K562 (cell line): ENCODE measurements at regions not wholly inside any gene's neighbourhood (a gene's known extent, or its start where the extent isn't known, plus 50 kb on each side); places are given as distances from the start of the nearest gene placed in this dataset.

Experiments used
- CBX2 ChIP-seq: fragments of 200-600 bp; sonication (generic); IDR thresholded peaks from one replicate; pipeline ENCODE4 v1.6.1; 2012; ENCODE audit warnings: mild to moderate bottlenecking, low read length, inconsistent platforms; ENCODE audit not compliant: insufficient read depth, poor library complexity, severe bottlenecking
- PHF21A ChIP-seq: fragments of 450-650 bp; IDR thresholded peaks from 2 replicates; pipeline ENCODE4 v1.6.1; 2017; ENCODE audit warnings: low read depth, borderline replicate concordance
- PRPF4 ChIP-seq: fragments of 200-400 bp; formaldehyde crosslinking; IDR thresholded peaks from one replicate; pipeline ENCODE4 v1.6.1; 2017; ENCODE audit warnings: low read length, low read depth, mild to moderate bottlenecking; ENCODE audit not compliant: insufficient read depth, poor library complexity, severe bottlenecking
- YY1 ChIP-seq, 3 experiments: IDR thresholded peaks; 2 replicates each; pipeline ENCODE4 v1.6.1; 2011; ENCODE audit warnings: low read length in 2 of 3, mild to moderate bottlenecking in 2 of 3, moderate library complexity in 2 of 3, borderline replicate concordance in 1 of 3, control low read depth in 1 of 3, low read depth in 1 of 3; ENCODE audit not compliant: insufficient read depth in 3 of 3, insufficient replicate concordance in 2 of 3, control insufficient read depth in 1 of 3, insufficient read length in 1 of 3; ENCODE audit errors: extremely low read depth in 1 of 3
- ZFP1 ChIP-seq: fragments of 450-650 bp; formaldehyde crosslinking; IDR thresholded peaks from 2 replicates; pipeline ENCODE4 v1.4.0; 2020; ENCODE audit warnings: mild to moderate bottlenecking, mixed read lengths
- ZNF699 ChIP-seq: fragments of 250-450 bp; sonication (Bioruptor Pico); IDR thresholded peaks from 2 replicates; pipeline ENCODE4 v1.8.0; 2021; ENCODE audit warnings: mild to moderate bottlenecking, moderate library complexity; ENCODE audit not compliant: insufficient replicate concordance
- ZNF75A ChIP-seq: fragments of 450-650 bp; formaldehyde crosslinking; IDR thresholded peaks from 2 replicates; pipeline ENCODE4 v1.4.0; 2020; ENCODE audit warnings: mild to moderate bottlenecking
- TF ChIP-seq, protein P1 (sequence below), 3 experiments: fragments of 200-800 bp in 1 of 3; fragments of 250-450 bp in 1 of 3; fragments of 450-650 bp in 1 of 3; sonication (Bioruptor Pico) in 1 of 3; sonication (Bioruptor generic) in 1 of 3; formaldehyde crosslinking in 1 of 3; IDR thresholded peaks; 2 replicates each; pipeline versions ENCODE4 v1.6.1 to v1.8.0; 2016 to 2022; ENCODE audit warnings: mild to moderate bottlenecking in 2 of 3, missing genetic modification characterization in 2 of 3, missing compliant biosample characterization in 1 of 3, moderate library complexity in 1 of 3
- TF ChIP-seq, protein P2 (sequence below): fragments of 200-800 bp; sonication (Bioruptor generic); IDR thresholded peaks from 2 replicates; pipeline ENCODE4 v1.6.1; 2017; ENCODE audit warnings: missing genetic modification characterization, missing compliant biosample characterization
- TF ChIP-seq, protein P3 (sequence below): sonication (generic); formaldehyde crosslinking; IDR thresholded peaks from 2 replicates; pipeline ENCODE4 v1.8.0; 2022; ENCODE audit warnings: mild to moderate bottlenecking, missing genetic modification reagents, borderline replicate concordance

DNA sequence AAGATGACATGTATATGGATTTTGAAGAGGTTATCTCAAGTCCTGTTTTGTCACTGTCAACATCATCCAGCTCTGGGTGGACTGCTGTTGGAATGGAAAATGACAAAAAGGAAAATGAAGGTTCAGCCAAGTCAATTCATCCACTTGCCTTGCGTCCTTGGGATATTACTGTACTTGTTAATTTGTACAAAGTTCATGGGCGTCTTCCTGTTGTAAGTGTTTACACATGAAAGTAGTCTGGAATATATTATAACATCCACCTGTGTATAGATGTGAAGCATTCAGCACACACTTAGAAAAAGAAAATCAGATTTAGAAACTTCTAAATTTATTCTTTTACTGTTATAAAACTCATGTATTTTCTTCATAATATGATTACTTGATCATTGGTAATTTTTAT lies 67.2 kb downstream of the BLTP1 start (continued):
- TF ChIP-seq YY1 (IDR thresholded peaks at IDR 0.05; ENCODE audit: borderline replicate concordance in 1 of 3, control insufficient read depth in 1 of 3, extremely low read depth in 1 of 3, insufficient read depth in 3 of 3, insufficient read length in 1 of 3, insufficient replicate concordance in 2 of 3, low read depth in 1 of 3, low read length in 2 of 3), result no peak
- TF ChIP-seq, protein P1, sequence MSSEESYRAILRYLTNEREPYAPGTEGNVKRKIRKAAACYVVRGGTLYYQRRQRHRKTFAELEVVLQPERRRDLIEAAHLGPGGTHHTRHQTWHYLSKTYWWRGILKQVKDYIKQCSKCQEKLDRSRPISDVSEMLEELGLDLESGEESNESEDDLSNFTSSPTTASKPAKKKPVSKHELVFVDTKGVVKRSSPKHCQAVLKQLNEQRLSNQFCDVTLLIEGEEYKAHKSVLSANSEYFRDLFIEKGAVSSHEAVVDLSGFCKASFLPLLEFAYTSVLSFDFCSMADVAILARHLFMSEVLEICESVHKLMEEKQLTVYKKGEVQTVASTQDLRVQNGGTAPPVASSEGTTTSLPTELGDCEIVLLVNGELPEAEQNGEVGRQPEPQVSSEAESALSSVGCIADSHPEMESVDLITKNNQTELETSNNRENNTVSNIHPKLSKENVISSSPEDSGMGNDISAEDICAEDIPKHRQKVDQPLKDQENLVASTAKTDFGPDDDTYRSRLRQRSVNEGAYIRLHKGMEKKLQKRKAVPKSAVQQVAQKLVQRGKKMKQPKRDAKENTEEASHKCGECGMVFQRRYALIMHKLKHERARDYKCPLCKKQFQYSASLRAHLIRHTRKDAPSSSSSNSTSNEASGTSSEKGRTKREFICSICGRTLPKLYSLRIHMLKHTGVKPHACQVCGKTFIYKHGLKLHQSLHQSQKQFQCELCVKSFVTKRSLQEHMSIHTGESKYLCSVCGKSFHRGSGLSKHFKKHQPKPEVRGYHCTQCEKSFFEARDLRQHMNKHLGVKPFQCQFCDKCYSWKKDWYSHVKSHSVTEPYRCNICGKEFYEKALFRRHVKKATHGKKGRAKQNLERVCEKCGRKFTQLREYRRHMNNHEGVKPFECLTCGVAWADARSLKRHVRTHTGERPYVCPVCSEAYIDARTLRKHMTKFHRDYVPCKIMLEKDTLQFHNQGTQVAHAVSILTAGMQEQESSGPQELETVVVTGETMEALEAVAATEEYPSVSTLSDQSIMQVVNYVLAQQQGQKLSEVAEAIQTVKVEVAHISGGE (CRISPR knock-in tag; IDR thresholded peaks at IDR 0.05), result no peak
- TF ChIP-seq, protein P2, sequence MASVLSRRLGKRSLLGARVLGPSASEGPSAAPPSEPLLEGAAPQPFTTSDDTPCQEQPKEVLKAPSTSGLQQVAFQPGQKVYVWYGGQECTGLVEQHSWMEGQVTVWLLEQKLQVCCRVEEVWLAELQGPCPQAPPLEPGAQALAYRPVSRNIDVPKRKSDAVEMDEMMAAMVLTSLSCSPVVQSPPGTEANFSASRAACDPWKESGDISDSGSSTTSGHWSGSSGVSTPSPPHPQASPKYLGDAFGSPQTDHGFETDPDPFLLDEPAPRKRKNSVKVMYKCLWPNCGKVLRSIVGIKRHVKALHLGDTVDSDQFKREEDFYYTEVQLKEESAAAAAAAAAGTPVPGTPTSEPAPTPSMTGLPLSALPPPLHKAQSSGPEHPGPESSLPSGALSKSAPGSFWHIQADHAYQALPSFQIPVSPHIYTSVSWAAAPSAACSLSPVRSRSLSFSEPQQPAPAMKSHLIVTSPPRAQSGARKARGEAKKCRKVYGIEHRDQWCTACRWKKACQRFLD (CRISPR knock-in tag), result no peak
- TF ChIP-seq PHF21A, result no peak
- TF ChIP-seq PRPF4, result no peak
- no peak for TF ChIP-seq ZNF75A (CRISPR knock-in tag)
- TF ChIP-seq ZFP1, result no peak
- TF ChIP-seq, protein P3, sequence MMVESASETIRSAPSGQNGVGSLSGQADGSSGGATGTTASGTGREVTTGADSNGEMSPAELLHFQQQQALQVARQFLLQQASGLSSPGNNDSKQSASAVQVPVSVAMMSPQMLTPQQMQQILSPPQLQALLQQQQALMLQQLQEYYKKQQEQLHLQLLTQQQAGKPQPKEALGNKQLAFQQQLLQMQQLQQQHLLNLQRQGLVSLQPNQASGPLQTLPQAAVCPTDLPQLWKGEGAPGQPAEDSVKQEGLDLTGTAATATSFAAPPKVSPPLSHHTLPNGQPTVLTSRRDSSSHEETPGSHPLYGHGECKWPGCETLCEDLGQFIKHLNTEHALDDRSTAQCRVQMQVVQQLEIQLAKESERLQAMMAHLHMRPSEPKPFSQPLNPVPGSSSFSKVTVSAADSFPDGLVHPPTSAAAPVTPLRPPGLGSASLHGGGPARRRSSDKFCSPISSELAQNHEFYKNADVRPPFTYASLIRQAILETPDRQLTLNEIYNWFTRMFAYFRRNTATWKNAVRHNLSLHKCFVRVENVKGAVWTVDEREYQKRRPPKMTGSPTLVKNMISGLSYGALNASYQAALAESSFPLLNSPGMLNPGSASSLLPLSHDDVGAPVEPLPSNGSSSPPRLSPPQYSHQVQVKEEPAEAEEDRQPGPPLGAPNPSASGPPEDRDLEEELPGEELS, result no peak
- no peak for TF ChIP-seq CBX2
- TF ChIP-seq ZNF699 (CRISPR knock-in tag), result no peak
